Upper lobe of left lung (tissue), 4 donors: ENCODE measurements at regions not wholly inside any gene's neighbourhood (a gene's known extent, or its start where the extent isn't known, plus 50 kb on each side); places are given as distances from the start of the nearest gene placed in this dataset.

ENCODE experiments used
- EP300 ChIP-seq, 4 donors: sonication (generic); formaldehyde crosslinking; IDR thresholded peaks; one replicate each; pipeline ENCODE4 v1.5.1; 2017; ENCODE audit warnings: antibody characterized with exemption in 4 of 4, control low read depth in 2 of 4
- POLR2A ChIP-seq, 4 donors: fragments of 450-650 bp; IDR thresholded peaks; one replicate each; pipeline ENCODE4 v1.5.1; 2016 to 2017; ENCODE audit warnings: antibody characterized with exemption in 4 of 4, mild to moderate bottlenecking in 2 of 4
- POLR2AphosphoS5 ChIP-seq, 2 donors: sonication (generic); formaldehyde crosslinking; IDR thresholded peaks; one replicate each; pipeline ENCODE4 v1.5.1; 2017; ENCODE audit warnings: antibody characterized with exemption in 2 of 2
- TF ChIP-seq, protein P1 (sequence below), 6 experiments: fragments of 450-650 bp in 4 of 6; fragments of 200-600 bp in 2 of 6; sonication (generic) in 2 of 6; IDR thresholded peaks; one replicate each; pipeline ENCODE4 v1.5.1; 2016 to 2019; ENCODE audit warnings: antibody characterized with exemption in 6 of 6

DNA sequence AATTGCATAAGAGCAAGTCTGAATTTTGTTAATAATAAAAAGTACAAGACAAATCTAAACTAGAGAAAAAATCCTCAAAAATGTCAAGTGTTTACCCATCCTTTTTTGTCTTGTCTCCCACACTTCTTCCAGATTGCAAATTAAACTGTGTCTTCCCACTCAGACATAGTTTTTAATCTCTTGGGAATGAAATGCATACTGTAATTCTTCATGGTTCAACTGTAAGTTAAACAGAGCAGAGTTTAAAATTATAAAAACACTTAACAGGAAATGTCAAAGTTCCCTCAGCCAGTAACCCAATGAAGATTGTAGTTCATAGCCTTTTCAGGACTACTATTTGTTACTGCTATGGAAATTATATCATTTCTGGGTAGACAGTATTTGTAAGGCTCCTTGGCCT lies 171.8 kb downstream of the UBE2E3 start:
- TF ChIP-seq POLR2AphosphoS5 (IDR thresholded peaks at IDR 0.05) (no peak), POLR2A (IDR thresholded peaks at IDR 0.05) (no peak), EP300 (IDR thresholded peaks at IDR 0.05) (no peak)
- TF ChIP-seq, protein P1, sequence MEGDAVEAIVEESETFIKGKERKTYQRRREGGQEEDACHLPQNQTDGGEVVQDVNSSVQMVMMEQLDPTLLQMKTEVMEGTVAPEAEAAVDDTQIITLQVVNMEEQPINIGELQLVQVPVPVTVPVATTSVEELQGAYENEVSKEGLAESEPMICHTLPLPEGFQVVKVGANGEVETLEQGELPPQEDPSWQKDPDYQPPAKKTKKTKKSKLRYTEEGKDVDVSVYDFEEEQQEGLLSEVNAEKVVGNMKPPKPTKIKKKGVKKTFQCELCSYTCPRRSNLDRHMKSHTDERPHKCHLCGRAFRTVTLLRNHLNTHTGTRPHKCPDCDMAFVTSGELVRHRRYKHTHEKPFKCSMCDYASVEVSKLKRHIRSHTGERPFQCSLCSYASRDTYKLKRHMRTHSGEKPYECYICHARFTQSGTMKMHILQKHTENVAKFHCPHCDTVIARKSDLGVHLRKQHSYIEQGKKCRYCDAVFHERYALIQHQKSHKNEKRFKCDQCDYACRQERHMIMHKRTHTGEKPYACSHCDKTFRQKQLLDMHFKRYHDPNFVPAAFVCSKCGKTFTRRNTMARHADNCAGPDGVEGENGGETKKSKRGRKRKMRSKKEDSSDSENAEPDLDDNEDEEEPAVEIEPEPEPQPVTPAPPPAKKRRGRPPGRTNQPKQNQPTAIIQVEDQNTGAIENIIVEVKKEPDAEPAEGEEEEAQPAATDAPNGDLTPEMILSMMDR (IDR thresholded peaks at IDR 0.05) = no peak
